DOHH2 (cell line): ENCODE measurements at regions not wholly inside any gene's neighbourhood (a gene's known extent, or its start where the extent isn't known, plus 50 kb on each side); places are given as distances from the start of the nearest gene placed in this dataset.

Experiments used
- H3F3A ChIP-seq: fragments of 200-600 bp; sonication (generic), shearing (Covaris generic); 2 replicates; pipeline ENCODE4 v1.6.0; 2016; ENCODE audit warnings: antibody characterized with exemption, mild to moderate bottlenecking; ENCODE audit not compliant: control insufficient read depth, insufficient read depth
- H3K27ac ChIP-seq: fragments of 200-600 bp; sonication (generic); 2 replicates; pipeline ENCODE4 v1.5.1; 2014; ENCODE audit warnings: low read depth, mild to moderate bottlenecking, low read length, moderate library complexity
- H3K27me3 ChIP-seq: fragments of 200-600 bp; sonication (generic); 2 replicates; pipeline ENCODE4 v1.6.1; 2014; ENCODE audit warnings: mild to moderate bottlenecking, low read length, mixed read lengths; ENCODE audit not compliant: control insufficient read depth
- H3K36me3 ChIP-seq: fragments of 200-600 bp; sonication (generic); 2 replicates; pipeline ENCODE4 v1.6.1; 2014; ENCODE audit warnings: mild to moderate bottlenecking, low read length, moderate library complexity, mixed read lengths; ENCODE audit not compliant: control insufficient read depth
- H3K4me1 ChIP-seq: fragments of 200-600 bp; sonication (generic); 2 replicates; pipeline ENCODE4 v1.6.1; 2014; ENCODE audit warnings: mild to moderate bottlenecking, low read length, mixed read lengths; ENCODE audit not compliant: control insufficient read depth
- H3K4me2 ChIP-seq: fragments of 200-600 bp; sonication (generic); 2 replicates; pipeline ENCODE4 v1.6.0; 2014; ENCODE audit warnings: mild to moderate bottlenecking, low read length, moderate library complexity
- H3K4me3 ChIP-seq: fragments of 200-600 bp; sonication (generic); 2 replicates; pipeline ENCODE4 v1.5.1; 2014; ENCODE audit warnings: mild to moderate bottlenecking, low read length, mixed read lengths
- H3K79me2 ChIP-seq: fragments of 200-600 bp; sonication (generic); 2 replicates; pipeline ENCODE4 v1.6.1; 2014; ENCODE audit warnings: mild to moderate bottlenecking, low read length, mixed read lengths; ENCODE audit not compliant: control insufficient read depth
- H3K9me2 ChIP-seq: fragments of 200-600 bp; sonication (generic); replicated peaks from 2 replicates; pipeline ENCODE4 v1.6.1; 2014; ENCODE audit warnings: mild to moderate bottlenecking, low read length, mixed read lengths; ENCODE audit not compliant: control insufficient read depth
- H3K9me3 ChIP-seq: fragments of 200-600 bp; sonication (generic); 2 replicates; pipeline ENCODE4 v1.6.1; 2014; ENCODE audit warnings: antibody characterized with exemption, low read length, mixed read lengths; ENCODE audit not compliant: control insufficient read depth, insufficient read depth
- H4K20me1 ChIP-seq: fragments of 200-600 bp; sonication (generic); 2 replicates; pipeline ENCODE4 v1.6.0; 2014; ENCODE audit warnings: low read depth, mild to moderate bottlenecking, antibody characterized with exemption, low read length, moderate library complexity; ENCODE audit not compliant: control insufficient read depth, insufficient read depth
- CTCF ChIP-seq: fragments of 200-600 bp; sonication (generic); IDR thresholded peaks from one replicate; pipeline ENCODE4 v1.5.1; 2014; ENCODE audit warnings: antibody characterized with exemption, mild to moderate bottlenecking, low read depth, low read length; ENCODE audit not compliant: poor library complexity, severe bottlenecking
- EZH2phosphoT487 ChIP-seq: fragments of 200-600 bp; sonication (generic); IDR thresholded peaks from 2 replicates; pipeline ENCODE4 v1.6.1; 2017; ENCODE audit warnings: borderline replicate concordance, mild to moderate bottlenecking, antibody characterized with exemption, low read length, moderate library complexity, mixed read lengths

- Histone ChIP-seq H3K27ac (peak overlapping the region; percentile 99), H3K9me3 (no peaks in the 10 kb centered on the region)
- TF ChIP-seq CTCF (no peak), EZH2phosphoT487 (no peak)
These were observed 296.7 kb upstream of the PROK2 start for GRCh38 chr3:72081471-72082185.

DNA sequence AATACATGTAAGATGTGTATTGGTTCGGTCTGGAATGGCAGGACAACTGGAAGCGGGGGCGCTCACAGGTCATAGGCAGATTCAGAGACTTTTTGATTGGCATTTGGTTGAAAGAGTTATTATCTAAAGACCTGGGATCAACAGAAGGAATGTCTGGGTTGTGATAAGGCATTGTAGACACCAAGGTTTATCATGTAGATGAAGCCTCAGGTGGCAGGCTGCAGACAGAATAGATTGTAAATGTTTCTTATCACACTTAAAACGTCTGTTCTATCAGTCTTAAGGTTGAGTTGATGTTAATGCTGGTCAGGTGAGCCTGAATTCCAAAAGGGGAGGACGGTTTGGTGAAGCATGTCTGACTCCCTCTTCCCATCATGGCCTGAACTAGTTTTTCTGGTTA, 295.9 kb upstream of the PROK2 start:
- peak overlapping the region; percentile 85 for H3K4me2 ChIP-seq

More at GRCh38 chr3:72081471-72082185, 296.7 kb upstream of the PROK2 start:
- Histone ChIP-seq H3K4me2 (peak overlapping the region; percentile 85), H3K4me3 (peak overlapping the region; percentile 55), H3K79me2 (peaks cover 47% of the 10 kb centered on the region), H3K4me1 (peaks cover 100% of the 10 kb centered on the region), H3F3A (peaks cover 82% of the 10 kb centered on the region), H3K27me3 (no peaks in the 10 kb centered on the region), H3K36me3 (peaks cover 46% of the 10 kb centered on the region), H3K9me2 (no peaks in the 10 kb centered on the region), H4K20me1 (no peaks in the 10 kb centered on the region)

DNA sequence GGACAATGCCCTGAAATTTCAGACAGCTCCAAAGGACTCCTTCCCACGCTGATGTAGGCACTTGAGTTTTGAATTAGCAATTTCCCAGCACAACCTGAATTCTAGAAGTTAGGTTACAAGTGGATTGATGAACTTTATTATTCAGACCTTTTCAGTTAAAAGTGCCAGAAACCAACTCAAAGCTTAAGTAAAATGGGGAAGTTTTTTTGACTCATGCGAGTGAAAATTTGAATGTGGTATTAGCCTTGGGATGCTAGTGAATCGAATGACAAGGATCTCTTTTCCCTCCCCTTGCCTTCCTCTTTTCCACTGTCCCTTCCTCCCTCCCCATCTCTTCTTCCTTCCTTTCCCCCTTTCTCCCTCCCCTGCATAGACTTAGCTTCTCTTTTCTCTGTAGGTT, 295.1 kb upstream of the PROK2 start:
- TF ChIP-seq CTCF, result no peak
- TF ChIP-seq EZH2phosphoT487, result no peak
- Histone ChIP-seq H3K9me3 (peaks cover 8% of the 10 kb centered on the region), H3F3A (peaks cover 80% of the 10 kb centered on the region), H3K27ac (peak overlapping the region; percentile 99), H3K9me2 (no peaks in the 10 kb centered on the region), H3K4me3 (peak overlapping the region; percentile 55), H3K79me2 (peaks cover 54% of the 10 kb centered on the region), H4K20me1 (no peaks in the 10 kb centered on the region), H3K36me3 (peaks cover 54% of the 10 kb centered on the region), H3K4me2 (peak overlapping the region; percentile 85), H3K27me3 (no peaks in the 10 kb centered on the region), H3K4me1 (peaks cover 100% of the 10 kb centered on the region)

More for the DNA sequence above, 295.9 kb upstream of the PROK2 start:
- H3K36me3 ChIP-seq, result peaks cover 54% of the 10 kb centered on the region
- H3K4me3 ChIP-seq, result peak overlapping the region; percentile 55
- peaks cover 3% of the 10 kb centered on the region for H3K9me3 ChIP-seq
- no peak for TF ChIP-seq EZH2phosphoT487
- no peak for TF ChIP-seq CTCF
- H3K79me2 ChIP-seq, result peaks cover 54% of the 10 kb centered on the region
- H3K9me2 ChIP-seq, result no peaks in the 10 kb centered on the region
- peak overlapping the region; percentile 99 for H3K27ac ChIP-seq
- peaks cover 100% of the 10 kb centered on the region for H3K4me1 ChIP-seq
- peaks cover 80% of the 10 kb centered on the region for H3F3A ChIP-seq
- no peaks in the 10 kb centered on the region for H4K20me1 ChIP-seq
- no peaks in the 10 kb centered on the region for H3K27me3 ChIP-seq
